GM12874 (cell line): ENCODE measurements at regions not wholly inside any gene's neighbourhood (a gene's known extent, or its start where the extent isn't known, plus 50 kb on each side); places are given as distances from the start of the nearest gene placed in this dataset.

ENCODE experiments used
- CTCF ChIP-seq: IDR thresholded peaks from 2 replicates; pipeline ENCODE4 v1.5.1; 2011; ENCODE audit warnings: low read depth, mild to moderate bottlenecking, control low read depth, low read length, moderate library complexity; ENCODE audit not compliant: insufficient read depth

- no peak for TF ChIP-seq CTCF
Observed at GRCh38 chr18:48488388-48488850, 50.4 kb upstream of the CTIF start.

- no peak for TF ChIP-seq CTCF
Observed at GRCh38 chr18:48486754-48487153, 52.1 kb upstream of the CTIF start.

GRCh38 chr18:48485828-48486405, 52.9 kb upstream of the CTIF start:
- TF ChIP-seq CTCF: no peak

- TF ChIP-seq CTCF: no peak
Observed at GRCh38 chr18:48481092-48481491, 57.7 kb upstream of the CTIF start.

GRCh38 chr18:48479531-48479930, 59.3 kb upstream of the CTIF start:
- TF ChIP-seq CTCF: no peak

- no peak for TF ChIP-seq CTCF
Observed at GRCh38 chr18:48477348-48477747, 61.5 kb upstream of the CTIF start.

- TF ChIP-seq CTCF: no peak
Observed at GRCh38 chr18:48476550-48476917, 62.3 kb upstream of the CTIF start.
